Naive B cell (primary cell): ENCODE measurements at regions not wholly inside any gene's neighbourhood (a gene's known extent, or its start where the extent isn't known, plus 50 kb on each side); places are given as distances from the start of the nearest gene placed in this dataset.

Experiments used
- ATAC-seq, 2 donors: fragments of 150-1000 bp; cut with Tn5 transposase; 2 replicates each; pipeline ENCODE4 v1.10.0; 2021; ENCODE audit warnings: low read depth in 2 of 2, mild to moderate bottlenecking in 2 of 2, moderate library complexity in 2 of 2
- DNase-seq: peaks from one replicate; pipeline ENCODE4 v3.0.0; 2022
- H3K27ac Mint-ChIP-seq, 6 donors: one replicate each; pipeline ENCODE4 v1.8.0; 2020 to 2022; ENCODE audit warnings: mild to moderate bottlenecking in 6 of 6, mixed read lengths in 6 of 6, moderate library complexity in 5 of 6, inconsistent platforms in 2 of 6
- H3K27me3 Mint-ChIP-seq, 3 donors: one replicate each; pipeline ENCODE4 v1.8.0; 2021 to 2022; ENCODE audit warnings: mixed read lengths in 3 of 3, mild to moderate bottlenecking in 1 of 3
- H3K36me3 Mint-ChIP-seq, 2 donors: one replicate each; pipeline ENCODE4 v1.8.0; 2020 to 2022; ENCODE audit warnings: mixed read lengths in 2 of 2, inconsistent platforms in 1 of 2, mild to moderate bottlenecking in 1 of 2
- H3K4me1 Mint-ChIP-seq, 3 donors: one replicate each; pipeline ENCODE4 v1.8.0; 2020 to 2022; ENCODE audit warnings: mixed read lengths in 3 of 3, inconsistent platforms in 1 of 3, mild to moderate bottlenecking in 1 of 3, moderate library complexity in 1 of 3
- H3K4me3 Mint-ChIP-seq, 8 donors: one replicate each; pipeline ENCODE4 v1.8.0; 2020 to 2022; ENCODE audit warnings: mild to moderate bottlenecking in 8 of 8, mixed read lengths in 8 of 8, moderate library complexity in 8 of 8, inconsistent platforms in 2 of 8
- H3K9me3 Mint-ChIP-seq, 7 donors: one replicate each; pipeline ENCODE4 v1.8.0; 2020 to 2022; ENCODE audit warnings: mixed read lengths in 7 of 7, mild to moderate bottlenecking in 5 of 7, inconsistent platforms in 2 of 7, moderate library complexity in 1 of 7

- Mint-ChIP-seq H3K27me3 (peaks cover 5 to 42% (median 32%) of the 10 kb centered on the region in 3 donors), H3K9me3 (peaks cover 0 to 2% (median 0%) of the 10 kb centered on the region in 7 donors), H3K4me1 (no peaks in the 10 kb centered on the region), H3K27ac (no peak overlapping the region), H3K4me3 (no peak overlapping the region), H3K36me3 (no peaks in the 10 kb centered on the region)
- DNase-seq (no peak), ATAC-seq (no peak)
Measured at GRCh38 chr2:55761526-55761925, 67.9 kb upstream of the PNPT1 start.

DNA sequence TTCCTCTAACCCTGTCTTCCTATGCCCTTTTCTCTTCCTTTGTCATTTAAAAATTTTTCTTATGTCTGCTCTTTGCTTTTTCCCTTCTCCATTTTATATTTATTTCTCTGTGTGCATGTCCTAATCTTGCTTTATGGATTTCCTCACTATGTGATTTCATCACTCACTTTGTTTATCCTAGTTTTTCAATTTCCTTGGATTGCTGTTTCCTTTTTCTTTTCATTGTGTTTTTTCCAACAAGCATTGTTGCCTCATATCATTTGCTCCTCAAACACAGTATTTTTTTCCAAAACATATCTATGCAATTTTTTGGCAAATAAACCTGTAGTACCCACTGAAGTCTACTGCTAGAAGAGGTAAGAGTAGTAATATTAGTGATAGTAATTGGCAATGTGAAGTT is 67.4 kb upstream of the PNPT1 start:
- DNase-seq (no peak), ATAC-seq (no peak)
- no peaks in the 10 kb centered on the region for H3K4me1 Mint-ChIP-seq
- H3K9me3 Mint-ChIP-seq: peaks cover 0 to 2% (median 0%) of the 10 kb centered on the region in 7 donors
- H3K36me3 Mint-ChIP-seq: no peaks in the 10 kb centered on the region
- H3K4me3 Mint-ChIP-seq: no peak overlapping the region
- H3K27ac Mint-ChIP-seq: peak overlapping the region in 1 of 6 donors; percentile 31
- peaks cover 5 to 42% (median 32%) of the 10 kb centered on the region in 3 donors for H3K27me3 Mint-ChIP-seq

DNA sequence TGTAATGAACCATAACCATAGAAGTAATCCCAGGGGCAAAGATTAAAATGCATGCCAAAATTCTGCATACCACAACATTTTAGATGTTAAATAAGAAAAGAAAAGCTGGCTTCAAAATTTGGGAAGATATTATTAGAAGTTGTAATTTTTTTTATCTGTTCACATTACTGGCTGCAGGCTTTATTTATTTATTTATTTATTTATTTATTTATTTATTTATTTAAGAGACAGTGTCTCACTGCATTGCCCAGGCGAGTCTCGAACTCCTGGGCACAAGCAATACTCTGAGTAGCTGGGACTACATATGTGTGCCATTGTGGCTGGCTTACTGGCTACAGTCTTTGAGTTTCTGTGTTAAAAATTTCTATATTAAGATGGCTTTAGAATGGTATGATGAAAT is 66.5 kb upstream of the PNPT1 start:
- DNase-seq (no peak), ATAC-seq (no peak)
- Mint-ChIP-seq H3K27ac (no peak overlapping the region), H3K36me3 (no peaks in the 10 kb centered on the region), H3K9me3 (peaks cover 0 to 2% (median 0%) of the 10 kb centered on the region in 7 donors), H3K4me3 (no peak overlapping the region), H3K27me3 (peaks cover 5 to 34% (median 32%) of the 10 kb centered on the region in 3 donors), H3K4me1 (no peaks in the 10 kb centered on the region)

GRCh38 chr2:55759271-55759921 is 65.8 kb upstream of the PNPT1 start:
- peaks cover 5 to 32% (median 31%) of the 10 kb centered on the region in 3 donors for H3K27me3 Mint-ChIP-seq
- peaks cover 0 to 5% (median 2%) of the 10 kb centered on the region in 7 donors for H3K9me3 Mint-ChIP-seq
- no peak overlapping the region for H3K4me3 Mint-ChIP-seq
- H3K4me1 Mint-ChIP-seq: no peaks in the 10 kb centered on the region
- ATAC-seq: no peak
- DNase-seq: no peak
- no peaks in the 10 kb centered on the region for H3K36me3 Mint-ChIP-seq
- no peak overlapping the region for H3K27ac Mint-ChIP-seq

DNA sequence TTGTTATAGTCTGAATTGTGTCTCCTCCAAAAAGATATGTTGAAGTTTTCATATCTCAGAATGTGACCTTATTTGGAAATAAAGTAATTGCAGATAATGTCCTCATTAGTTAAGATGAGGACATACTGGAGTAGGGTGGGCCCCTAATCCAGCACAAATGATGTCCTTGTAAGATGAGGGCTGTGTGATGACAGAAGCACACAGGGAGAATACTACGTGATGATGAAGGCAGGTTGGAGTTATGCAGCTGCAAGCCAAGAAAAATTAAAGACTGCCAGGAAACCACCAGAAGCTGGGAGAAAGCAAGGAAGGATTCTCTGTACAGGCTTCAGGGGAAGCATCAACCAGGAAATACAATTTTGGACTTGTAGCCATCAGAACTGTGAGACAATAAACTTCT is 58.3 kb upstream of the PNPT1 start:
- Mint-ChIP-seq H3K27me3 (peaks cover 0 to 13% (median 0%) of the 10 kb centered on the region in 3 donors), H3K36me3 (no peaks in the 10 kb centered on the region), H3K4me3 (peak overlapping the region in 1 of 8 donors; percentile 3), H3K4me1 (no peaks in the 10 kb centered on the region), H3K9me3 (peaks cover 0 to 26% (median 4%) of the 10 kb centered on the region in 7 donors), H3K27ac (no peak overlapping the region)
- DNase-seq (no peak), ATAC-seq (no peak)

- H3K9me3 Mint-ChIP-seq: peaks cover 0 to 5% (median 2%) of the 10 kb centered on the region in 7 donors
- no peaks in the 10 kb centered on the region for H3K36me3 Mint-ChIP-seq
- H3K4me1 Mint-ChIP-seq: no peaks in the 10 kb centered on the region
- H3K4me3 Mint-ChIP-seq: no peak overlapping the region
- no peak for ATAC-seq
- no peak for DNase-seq
- H3K27me3 Mint-ChIP-seq: peaks cover 11 to 32% (median 26%) of the 10 kb centered on the region in 3 donors
- no peak overlapping the region for H3K27ac Mint-ChIP-seq
Measured at GRCh38 chr2:55743583-55743982, 49.9 kb upstream of the PNPT1 start.
